COLO668 (cell line): ENCODE measurements at regions not wholly inside any gene's neighbourhood (a gene's known extent, or its start where the extent isn't known, plus 50 kb on each side); places are given as distances from the start of the nearest gene placed in this dataset.

Experiments used
- DNase-seq: peaks from one replicate; lab custom pipeline; 2025; ENCODE audit not compliant: unreplicated experiment; lab: John Stamatoyannopoulos, UW

GRCh38 chr11:12315024-12315423 is 62.3 kb upstream of the PARVA start:
- no peak for DNase-seq

DNA sequence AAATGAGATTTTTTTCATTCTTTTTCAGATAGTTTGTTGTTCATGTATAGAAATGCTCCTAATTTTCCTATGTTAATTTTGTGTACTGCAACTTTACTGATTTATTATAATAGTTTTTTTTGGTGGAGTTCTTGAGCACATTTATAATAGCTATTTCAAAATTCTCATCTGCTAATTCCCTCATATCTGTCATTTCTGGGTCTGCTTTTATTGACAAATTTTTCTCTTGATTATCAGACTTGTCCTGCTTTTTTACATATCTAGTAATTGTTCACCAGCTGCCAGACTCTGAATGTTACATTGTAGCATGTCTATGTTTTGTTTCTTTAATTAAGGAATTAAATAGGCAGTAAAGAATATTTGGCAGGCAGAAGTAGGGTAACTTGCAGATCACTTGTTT is 60.9 kb upstream of the PARVA start:
- DNase-seq, result no peak

- DNase-seq, result peak; percentile 49
Observed at GRCh38 chr11:12318791-12319438, 58.5 kb upstream of the PARVA start.

DNA sequence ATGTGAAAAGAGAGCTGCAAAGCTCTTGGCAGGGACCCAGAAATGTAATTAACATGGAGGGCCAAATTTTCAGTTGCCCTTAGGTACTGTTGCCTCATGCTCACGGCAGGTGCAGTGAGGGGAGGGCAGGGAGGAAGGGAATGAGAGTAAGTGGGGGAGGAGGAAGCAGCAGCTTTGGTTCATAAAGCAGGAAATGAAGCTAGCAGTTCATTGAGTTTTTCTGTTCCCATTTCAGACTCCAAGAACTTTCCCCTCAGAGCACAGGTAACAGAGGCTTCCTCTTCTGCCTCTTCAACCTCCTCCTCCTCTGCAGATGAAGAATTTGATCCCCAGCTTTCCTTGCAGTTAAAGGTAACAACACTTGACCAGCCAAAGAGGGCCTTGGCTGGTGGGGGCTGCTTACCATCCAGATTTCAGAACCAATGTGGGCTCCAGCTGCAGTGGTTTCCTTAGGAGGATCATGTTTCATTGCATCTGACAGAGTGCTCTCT is 57.9 kb upstream of the PARVA start:
- peak; percentile 88 for DNase-seq

GRCh38 chr11:12319988-12320387 is 57.4 kb upstream of the PARVA start:
- DNase-seq, result no peak

GRCh38 chr11:12321217-12321937 is 56.0 kb upstream of the PARVA start:
- DNase-seq, result no peak

DNA sequence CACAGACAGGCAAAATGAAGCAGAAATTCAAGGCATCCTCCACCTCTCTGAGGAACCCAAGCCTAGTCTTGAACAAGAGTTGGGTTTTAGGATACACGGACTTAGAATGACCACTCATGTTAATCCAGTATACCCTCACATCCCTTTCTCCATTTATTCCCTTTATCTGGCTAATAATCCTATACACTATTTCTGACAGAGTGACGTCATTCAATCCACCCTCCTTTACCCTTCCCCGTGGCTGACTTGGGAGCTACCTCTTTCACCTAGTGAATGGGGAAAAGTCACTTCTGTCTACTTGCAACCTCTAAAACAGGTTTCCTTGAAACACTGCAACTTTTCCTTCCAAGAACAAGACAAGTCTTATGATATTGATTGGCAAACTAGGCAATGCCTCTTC is 52.8 kb upstream of the PARVA start:
- DNase-seq, result no peak
